Stimulated activated CD8-positive, alpha-beta memory T cell treated with anti-CD3 and anti-CD28 coated beads, Interleukin-4, amount 100 ng/mL, for 24 hours (primary cell): ENCODE measurements at regions not wholly inside any gene's neighbourhood (a gene's known extent, or its start where the extent isn't known, plus 50 kb on each side); places are given as distances from the start of the nearest gene placed in this dataset.
"Not testable (repeated sequence)": the region's sequence is repeated elsewhere in the genome, so short reads cannot be mapped to it uniquely, and the experiment has no call there.

Source experiments
- DNase-seq: peaks from one replicate; pipeline ENCODE4 v3.0.0-alpha.2; 2020; ENCODE audit warnings: low read depth

- not testable (repeated sequence) for DNase-seq
Measured at GRCh38 chr19:27942607-27943006, 1270.3 kb downstream of the UQCRFS1 start.

- DNase-seq = no peak
Measured at GRCh38 chr19:27936139-27936538, 1276.8 kb downstream of the UQCRFS1 start.

- no peak for DNase-seq
Measured at GRCh38 chr19:27935669-27936068, 1277.3 kb downstream of the UQCRFS1 start.

- DNase-seq = no peak
Measured at GRCh38 chr19:27929399-27929798, 1283.6 kb downstream of the UQCRFS1 start.

- no peak for DNase-seq
Measured at GRCh38 chr19:27925202-27925601, 1287.7 kb downstream of the UQCRFS1 start.

- DNase-seq = no peak
Measured at GRCh38 chr19:27922970-27923369, 1290.0 kb downstream of the UQCRFS1 start.

GRCh38 chr19:27920774-27921173, 1292.2 kb downstream of the UQCRFS1 start:
- DNase-seq = no peak

GRCh38 chr19:27918818-27919217, 1294.1 kb downstream of the UQCRFS1 start:
- no peak for DNase-seq

- no peak for DNase-seq
Measured at GRCh38 chr19:27911122-27911898, 1301.6 kb downstream of the UQCRFS1 start.

GRCh38 chr19:27909861-27910260, 1303.1 kb downstream of the UQCRFS1 start:
- no peak for DNase-seq

- DNase-seq = no peak
Measured at GRCh38 chr19:27909185-27909840, 1303.6 kb downstream of the UQCRFS1 start.

GRCh38 chr19:27906081-27906480, 1306.9 kb downstream of the UQCRFS1 start:
- DNase-seq = no peak

- DNase-seq = no peak
Measured at GRCh38 chr19:27905074-27905473, 1307.9 kb downstream of the UQCRFS1 start.

- DNase-seq = no peak
Measured at GRCh38 chr19:27901078-27901477, 1311.9 kb downstream of the UQCRFS1 start.

- no peak for DNase-seq
Measured at GRCh38 chr19:27896091-27896490, 1316.9 kb downstream of the UQCRFS1 start.

GRCh38 chr19:27894906-27895754, 1317.8 kb downstream of the UQCRFS1 start:
- no peak for DNase-seq

GRCh38 chr19:27892500-27892899, 1320.5 kb downstream of the UQCRFS1 start:
- DNase-seq = no peak

- no peak for DNase-seq
Measured at GRCh38 chr19:27891411-27891810, 1321.5 kb downstream of the UQCRFS1 start.

GRCh38 chr19:27890696-27891095, 1322.3 kb downstream of the UQCRFS1 start:
- DNase-seq = no peak

- no peak for DNase-seq
Measured at GRCh38 chr19:27890206-27890605, 1322.7 kb downstream of the UQCRFS1 start.

- DNase-seq = no peak
Measured at GRCh38 chr19:27889156-27889555, 1323.8 kb downstream of the UQCRFS1 start.

GRCh38 chr19:27887946-27888345, 1325.0 kb downstream of the UQCRFS1 start:
- no peak for DNase-seq

GRCh38 chr19:27885359-27885758, 1327.6 kb downstream of the UQCRFS1 start:
- DNase-seq = no peak
